ENCODE measurements at regions not wholly inside any gene's neighbourhood (a gene's known extent, or its start where the extent isn't known, plus 50 kb on each side); places are given as distances from the start of the nearest gene placed in this dataset.

DNA sequence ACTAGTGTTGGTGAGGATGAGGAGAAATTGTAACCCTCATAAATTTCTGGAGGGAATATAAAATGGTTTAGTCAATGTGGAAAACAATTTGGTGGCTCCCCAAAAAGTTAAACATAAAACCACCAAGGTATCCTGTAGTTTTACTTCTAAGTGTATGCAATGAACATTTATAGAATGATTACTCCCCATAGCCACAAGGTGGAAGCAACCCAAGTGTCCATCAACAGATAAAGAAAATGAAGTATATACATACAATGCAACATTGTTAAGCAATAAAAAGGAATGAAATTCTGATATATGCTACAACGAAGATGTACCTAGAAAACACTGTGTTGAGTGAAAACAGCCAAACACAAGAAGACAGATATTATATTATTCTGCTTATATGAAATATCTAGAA lies 569.1 kb upstream of the GRID2 start:
- TF ChIP-seq, protein P1, sequence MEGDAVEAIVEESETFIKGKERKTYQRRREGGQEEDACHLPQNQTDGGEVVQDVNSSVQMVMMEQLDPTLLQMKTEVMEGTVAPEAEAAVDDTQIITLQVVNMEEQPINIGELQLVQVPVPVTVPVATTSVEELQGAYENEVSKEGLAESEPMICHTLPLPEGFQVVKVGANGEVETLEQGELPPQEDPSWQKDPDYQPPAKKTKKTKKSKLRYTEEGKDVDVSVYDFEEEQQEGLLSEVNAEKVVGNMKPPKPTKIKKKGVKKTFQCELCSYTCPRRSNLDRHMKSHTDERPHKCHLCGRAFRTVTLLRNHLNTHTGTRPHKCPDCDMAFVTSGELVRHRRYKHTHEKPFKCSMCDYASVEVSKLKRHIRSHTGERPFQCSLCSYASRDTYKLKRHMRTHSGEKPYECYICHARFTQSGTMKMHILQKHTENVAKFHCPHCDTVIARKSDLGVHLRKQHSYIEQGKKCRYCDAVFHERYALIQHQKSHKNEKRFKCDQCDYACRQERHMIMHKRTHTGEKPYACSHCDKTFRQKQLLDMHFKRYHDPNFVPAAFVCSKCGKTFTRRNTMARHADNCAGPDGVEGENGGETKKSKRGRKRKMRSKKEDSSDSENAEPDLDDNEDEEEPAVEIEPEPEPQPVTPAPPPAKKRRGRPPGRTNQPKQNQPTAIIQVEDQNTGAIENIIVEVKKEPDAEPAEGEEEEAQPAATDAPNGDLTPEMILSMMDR (IDR thresholded peaks at IDR 0.05), result no peak
- TF ChIP-seq POLR2A (IDR thresholded peaks at IDR 0.05), result no peak
- no peak for TF ChIP-seq EP300 (IDR thresholded peaks at IDR 0.05)
- no peak for TF ChIP-seq POLR2AphosphoS5 (IDR thresholded peaks at IDR 0.05)
